Left ventricle myocardium inferior (tissue), 1 donor: ENCODE measurements at regions not wholly inside any gene's neighbourhood (a gene's known extent, or its start where the extent isn't known, plus 50 kb on each side); places are given as distances from the start of the nearest gene placed in this dataset.

Experiments used
- DNase-seq: peaks from one replicate; pipeline ENCODE4 v3.0.0-alpha.2; 2020
- H3K27ac ChIP-seq: fragments of 200-600 bp; replicated peaks from 2 replicates; pipeline ENCODE4 v1.8.0; 2021
- H3K27me3 ChIP-seq: fragments of 200-600 bp; 2 replicates; pipeline ENCODE4 v1.8.0; 2021; ENCODE audit warnings: low read depth
- H3K36me3 ChIP-seq: fragments of 200-600 bp; 2 replicates; pipeline ENCODE4 v1.8.0; 2021
- H3K4me1 ChIP-seq: fragments of 200-600 bp; 2 replicates; pipeline ENCODE4 v1.8.0; 2021
- H3K4me3 ChIP-seq: fragments of 200-600 bp; 2 replicates; pipeline ENCODE4 v1.8.0; 2021; ENCODE audit warnings: mild to moderate bottlenecking, moderate library complexity
- H3K9me3 ChIP-seq: fragments of 200-600 bp; replicated peaks from 2 replicates; pipeline ENCODE4 v1.8.0; 2021
- intact Hi-C: fragments of 100-400 bp; cut with micrococcal nuclease; formaldehyde crosslinking; loops from one replicate; pipeline ENCODE4 v1.11.0; 2022
- TF ChIP-seq, protein P1 (sequence below): fragments of 200-600 bp; IDR thresholded peaks from 2 replicates; pipeline ENCODE4 v1.8.0; 2021; ENCODE audit warnings: antibody characterized with exemption, mild to moderate bottlenecking, borderline replicate concordance
- donor health status: DM: no; HTN: yes; CAD: no; lungs with severe emphysema.

DNA sequence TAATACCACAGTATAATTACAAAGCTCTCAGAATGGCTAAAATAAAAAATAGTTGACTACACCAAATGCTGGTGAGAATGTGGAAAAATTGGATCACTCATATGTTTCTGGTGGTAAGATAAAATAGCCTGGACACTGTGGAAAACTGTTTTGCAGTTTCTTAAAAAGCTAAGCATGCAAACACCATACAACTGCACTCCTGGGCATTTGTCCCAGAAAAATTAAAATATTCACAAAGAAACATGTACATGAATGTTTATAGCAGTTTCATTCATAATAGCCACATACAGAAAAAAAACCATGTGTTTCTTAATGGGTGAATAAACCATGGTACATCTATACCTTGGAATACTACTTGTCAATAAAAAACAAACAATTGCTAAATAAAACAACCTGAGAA is 172.9 kb downstream of the AHR start:
- intact Hi-C loops = no loop called here
- Histone ChIP-seq H3K4me3 (no peak overlapping the region), H3K27me3 (no peaks in the 10 kb centered on the region), H3K9me3 (no peaks in the 10 kb centered on the region), H3K27ac (no peak overlapping the region), H3K36me3 (no peaks in the 10 kb centered on the region), H3K4me1 (no peaks in the 10 kb centered on the region)
- no peak for DNase-seq
- TF ChIP-seq, protein P1, sequence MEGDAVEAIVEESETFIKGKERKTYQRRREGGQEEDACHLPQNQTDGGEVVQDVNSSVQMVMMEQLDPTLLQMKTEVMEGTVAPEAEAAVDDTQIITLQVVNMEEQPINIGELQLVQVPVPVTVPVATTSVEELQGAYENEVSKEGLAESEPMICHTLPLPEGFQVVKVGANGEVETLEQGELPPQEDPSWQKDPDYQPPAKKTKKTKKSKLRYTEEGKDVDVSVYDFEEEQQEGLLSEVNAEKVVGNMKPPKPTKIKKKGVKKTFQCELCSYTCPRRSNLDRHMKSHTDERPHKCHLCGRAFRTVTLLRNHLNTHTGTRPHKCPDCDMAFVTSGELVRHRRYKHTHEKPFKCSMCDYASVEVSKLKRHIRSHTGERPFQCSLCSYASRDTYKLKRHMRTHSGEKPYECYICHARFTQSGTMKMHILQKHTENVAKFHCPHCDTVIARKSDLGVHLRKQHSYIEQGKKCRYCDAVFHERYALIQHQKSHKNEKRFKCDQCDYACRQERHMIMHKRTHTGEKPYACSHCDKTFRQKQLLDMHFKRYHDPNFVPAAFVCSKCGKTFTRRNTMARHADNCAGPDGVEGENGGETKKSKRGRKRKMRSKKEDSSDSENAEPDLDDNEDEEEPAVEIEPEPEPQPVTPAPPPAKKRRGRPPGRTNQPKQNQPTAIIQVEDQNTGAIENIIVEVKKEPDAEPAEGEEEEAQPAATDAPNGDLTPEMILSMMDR = no peak

DNA sequence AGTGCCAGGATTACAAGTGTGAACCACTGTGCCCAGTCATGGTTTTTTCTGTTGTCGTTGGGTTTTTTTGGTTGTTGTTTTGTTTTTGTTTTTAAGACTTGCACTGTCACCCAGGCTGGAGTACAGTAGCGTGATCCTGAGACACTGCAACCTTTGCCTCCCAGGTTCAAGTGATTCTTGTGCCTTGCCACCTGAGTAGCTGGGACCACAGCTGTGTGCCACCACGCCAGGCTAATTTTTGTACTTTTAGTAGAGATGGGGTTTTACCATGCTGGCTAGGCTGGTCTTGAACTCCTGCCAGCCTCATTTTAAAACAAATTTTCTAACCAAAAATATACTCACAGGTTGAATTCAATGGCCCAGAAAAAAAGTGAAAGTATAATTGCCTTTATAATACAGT is 174.1 kb downstream of the AHR start:
- no peaks in the 10 kb centered on the region for H3K27me3 ChIP-seq
- no peak for DNase-seq
- no peaks in the 10 kb centered on the region for H3K9me3 ChIP-seq
- H3K4me1 ChIP-seq = no peaks in the 10 kb centered on the region
- no peak overlapping the region for H3K4me3 ChIP-seq
- H3K27ac ChIP-seq = no peak overlapping the region
- H3K36me3 ChIP-seq = no peaks in the 10 kb centered on the region
- TF ChIP-seq, protein P1 = no peak
- intact Hi-C loops = no loop called here

DNA sequence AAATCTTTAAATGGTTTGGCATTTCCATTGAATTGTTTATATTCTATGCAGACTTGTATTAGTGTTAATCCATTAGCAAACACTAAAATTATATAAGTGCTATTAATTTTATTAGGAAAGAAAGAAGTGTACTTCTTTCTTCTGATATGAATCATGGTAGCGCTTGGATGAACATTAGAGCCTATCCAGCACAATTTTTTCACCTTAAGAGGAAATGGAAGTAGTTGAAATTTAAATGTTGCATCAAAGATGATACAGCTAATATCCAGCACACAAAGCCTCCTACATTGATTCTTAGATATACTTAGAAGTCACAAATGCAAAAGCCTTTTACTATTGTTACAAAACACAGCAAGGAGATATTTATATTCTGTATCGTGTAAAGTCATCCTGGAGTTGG is 174.5 kb downstream of the AHR start:
- no peak for DNase-seq
- intact Hi-C loops = no loop called here
- Histone ChIP-seq H3K9me3 (no peaks in the 10 kb centered on the region), H3K4me1 (no peaks in the 10 kb centered on the region), H3K27ac (no peak overlapping the region), H3K36me3 (no peaks in the 10 kb centered on the region), H3K27me3 (no peaks in the 10 kb centered on the region), H3K4me3 (no peak overlapping the region)
- TF ChIP-seq, protein P1 = no peak

DNA sequence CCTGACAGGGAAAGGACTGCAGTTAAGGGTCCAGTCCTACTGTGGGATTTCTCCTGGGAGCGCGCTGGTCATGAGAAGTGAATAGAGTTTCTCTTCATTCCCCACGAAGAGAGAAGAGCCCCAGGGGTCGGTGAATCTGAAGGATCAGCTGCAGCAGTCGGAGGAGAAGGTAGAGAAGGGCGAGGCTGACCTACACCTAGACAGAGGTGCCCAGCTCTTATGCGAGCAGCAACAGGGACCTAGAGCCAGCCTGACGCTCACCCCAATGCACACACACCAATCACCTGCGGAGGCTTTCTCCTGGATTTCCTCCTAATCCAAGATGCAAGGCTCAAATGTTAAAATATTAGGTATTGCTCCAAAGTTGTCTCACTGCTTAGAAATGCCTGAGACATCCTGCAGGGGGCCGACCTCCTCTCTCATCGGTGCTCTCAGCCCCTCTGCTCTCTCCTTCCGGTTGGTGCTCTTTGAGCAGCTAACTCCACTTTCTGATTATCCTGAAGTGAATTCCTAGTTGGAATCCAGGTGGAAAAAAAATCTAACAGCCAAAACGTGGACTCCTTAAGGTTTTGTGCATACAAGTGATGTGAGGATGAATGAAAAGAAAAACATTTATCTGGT is 176.4 kb downstream of the AHR start:
- H3K4me3 ChIP-seq = no peak overlapping the region
- TF ChIP-seq, protein P1 = no peak
- intact Hi-C loops = no loop called here

DNA sequence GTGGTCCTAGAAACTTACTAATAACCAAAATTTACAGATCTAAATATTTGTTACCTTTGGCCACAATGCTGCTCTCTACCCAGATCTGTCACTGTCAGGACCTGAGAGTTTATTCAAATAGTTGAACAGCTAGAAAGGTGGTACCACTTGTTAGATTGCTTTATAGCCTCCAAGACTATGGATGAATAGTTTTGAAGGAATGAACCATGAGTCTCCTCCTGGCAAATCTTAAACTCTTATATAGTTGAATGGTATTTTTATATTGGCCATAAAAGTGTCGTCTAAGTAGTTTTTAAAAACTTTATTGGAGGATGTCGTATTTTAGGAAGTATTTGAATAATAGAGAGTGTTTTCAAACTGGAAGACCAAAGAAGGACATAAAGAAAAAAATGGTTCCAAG is 178.7 kb downstream of the AHR start:
- TF ChIP-seq, protein P1 = no peak
- Histone ChIP-seq H3K9me3 (no peaks in the 10 kb centered on the region), H3K36me3 (no peaks in the 10 kb centered on the region), H3K4me3 (no peak overlapping the region), H3K27ac (no peak overlapping the region), H3K27me3 (no peaks in the 10 kb centered on the region), H3K4me1 (no peaks in the 10 kb centered on the region)
- intact Hi-C loops = no loop called here
- no peak for DNase-seq

More for the DNA sequence above, 176.4 kb downstream of the AHR start:
- H3K27me3 ChIP-seq = no peaks in the 10 kb centered on the region
- no peaks in the 10 kb centered on the region for H3K4me1 ChIP-seq
- no peak for DNase-seq
- no peaks in the 10 kb centered on the region for H3K9me3 ChIP-seq
- H3K27ac ChIP-seq = no peak overlapping the region
- no peaks in the 10 kb centered on the region for H3K36me3 ChIP-seq

DNA sequence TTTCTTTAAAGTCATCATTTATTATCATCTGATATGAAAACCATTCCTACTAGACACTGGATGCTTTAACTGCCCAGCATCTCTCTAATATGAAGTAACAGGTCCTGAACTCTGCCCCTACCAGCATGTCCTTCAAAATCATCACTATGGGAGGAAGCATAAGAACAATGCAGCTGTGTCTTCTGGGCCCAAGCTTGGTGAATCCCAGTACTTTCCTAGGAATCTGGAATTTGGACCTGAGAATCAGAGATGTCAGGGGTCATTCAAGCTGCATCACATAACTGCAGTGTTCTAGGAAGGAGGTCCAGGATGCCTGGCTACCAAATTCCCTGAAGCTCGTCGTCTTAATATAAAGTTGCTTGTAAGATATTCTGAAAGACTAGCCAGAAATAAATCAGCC is 182.7 kb downstream of the AHR start:
- intact Hi-C loops = no loop called here
- no peak for DNase-seq
- Histone ChIP-seq H3K9me3 (no peaks in the 10 kb centered on the region), H3K4me1 (no peaks in the 10 kb centered on the region), H3K27ac (no peak overlapping the region), H3K36me3 (no peaks in the 10 kb centered on the region), H3K4me3 (no peak overlapping the region), H3K27me3 (no peaks in the 10 kb centered on the region)
- TF ChIP-seq, protein P1 = no peak
